ENCODE measurements at regions not wholly inside any gene's neighbourhood (a gene's known extent, or its start where the extent isn't known, plus 50 kb on each side); places are given as distances from the start of the nearest gene placed in this dataset.
"Not testable (repeated sequence)": the region's sequence is repeated elsewhere in the genome, so short reads cannot be mapped to it uniquely, and the experiment has no call there.

- DNase-seq: not testable (repeated sequence)
These were observed 71.5 kb downstream of the WSB1 start for GRCh38 chr17:27365329-27365945.

DNA sequence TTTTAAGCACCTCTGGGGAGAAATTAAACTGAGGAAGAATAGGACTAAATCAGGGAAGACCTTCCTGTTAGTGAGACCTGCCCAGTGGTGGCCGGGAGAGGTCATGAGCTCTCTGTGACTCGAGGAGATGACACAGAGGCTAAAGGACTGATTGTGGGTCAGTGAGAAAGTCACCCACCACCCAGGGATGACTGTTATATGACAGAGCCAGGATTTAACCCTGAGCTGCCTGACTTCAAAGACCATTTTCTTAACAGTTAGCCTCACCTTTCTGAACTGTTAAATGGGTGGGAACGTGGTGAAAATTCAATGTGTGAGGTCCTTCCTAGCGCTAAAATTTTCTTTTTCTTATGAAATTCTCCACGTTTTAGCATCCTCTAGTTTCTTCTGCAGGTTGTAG, 72.5 kb downstream of the WSB1 start:
- no peak for DNase-seq

GRCh38 chr17:27367121-27367981, 73.4 kb downstream of the WSB1 start:
- DNase-seq: no peak

DNA sequence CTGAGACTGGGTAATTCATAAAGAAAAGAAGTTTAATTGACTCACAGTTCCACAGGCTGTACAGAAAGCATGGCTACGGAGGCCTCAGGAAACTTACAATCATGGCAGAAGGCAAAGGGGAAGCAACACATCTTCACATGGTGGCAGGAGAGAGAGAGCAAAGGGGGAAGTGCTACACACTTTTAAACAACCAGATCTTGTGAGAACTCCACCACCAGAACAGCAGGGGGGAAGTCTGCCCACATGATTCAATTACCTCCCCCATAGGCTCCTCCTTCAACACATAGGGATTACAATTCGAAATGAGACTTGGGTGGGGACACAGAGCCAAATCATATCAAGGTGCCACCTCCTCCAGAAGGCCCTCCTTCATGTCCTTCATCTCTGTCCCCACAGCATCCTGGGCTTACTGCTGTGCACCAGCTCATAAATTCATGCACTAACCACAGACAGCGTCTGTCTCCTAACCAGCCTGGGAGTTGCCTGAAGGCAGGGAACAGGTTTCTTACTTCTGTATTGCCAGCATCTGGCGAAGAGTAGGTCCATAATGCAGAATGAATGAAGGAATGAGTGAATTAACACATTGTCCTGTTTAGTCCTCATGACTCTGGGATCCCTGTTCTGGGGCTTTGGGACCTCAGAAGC, 74.4 kb downstream of the WSB1 start:
- DNase-seq: no peak

DNA sequence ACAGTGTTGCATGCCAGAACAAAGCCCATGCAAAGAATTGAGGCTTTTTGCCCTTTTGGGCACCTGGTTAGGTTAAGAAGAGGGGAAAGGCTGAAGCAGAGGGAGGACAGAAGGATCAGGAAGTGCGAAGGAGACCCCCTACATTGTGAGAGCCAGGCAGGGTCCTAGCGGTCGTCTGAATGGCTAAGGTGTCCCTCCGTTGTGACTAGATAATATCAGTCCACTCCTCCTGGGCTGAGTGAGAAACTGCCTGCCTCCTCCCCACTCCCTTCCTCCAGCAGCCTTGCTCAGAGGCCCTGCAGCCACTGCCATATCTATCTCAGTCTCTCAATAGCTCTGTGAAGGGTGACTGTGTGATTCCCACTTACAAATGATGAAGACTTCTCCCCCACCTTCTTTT, 75.1 kb downstream of the WSB1 start:
- no peak for DNase-seq

DNA sequence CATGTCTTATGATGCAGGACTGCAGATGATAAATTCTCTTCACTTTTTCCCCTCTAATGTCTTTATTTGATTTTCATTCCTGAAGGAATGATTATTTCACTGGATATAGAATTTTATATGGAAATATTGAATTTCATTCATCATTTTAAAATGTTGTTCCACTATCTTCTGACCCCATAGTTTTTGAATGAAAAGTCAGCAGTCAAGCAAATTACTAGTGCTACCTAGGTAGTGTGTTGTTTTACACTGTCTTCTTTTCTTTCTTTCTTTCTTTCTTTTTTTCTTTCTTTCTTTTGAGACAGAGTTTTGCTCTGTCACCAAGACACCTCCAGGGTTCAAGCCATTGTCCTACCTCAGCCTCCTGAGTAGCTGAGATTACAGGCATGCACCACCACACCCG, 76.9 kb downstream of the WSB1 start:
- no peak for DNase-seq

GRCh38 chr17:27373695-27374094, 79.8 kb downstream of the WSB1 start:
- not testable (repeated sequence) for DNase-seq

- no peak for DNase-seq
These were observed 79.4 kb upstream of the KSR1 start for GRCh38 chr17:27376637-27377547.

- no peak for DNase-seq
These were observed 77.6 kb upstream of the KSR1 start for GRCh38 chr17:27378482-27379175.

DNA sequence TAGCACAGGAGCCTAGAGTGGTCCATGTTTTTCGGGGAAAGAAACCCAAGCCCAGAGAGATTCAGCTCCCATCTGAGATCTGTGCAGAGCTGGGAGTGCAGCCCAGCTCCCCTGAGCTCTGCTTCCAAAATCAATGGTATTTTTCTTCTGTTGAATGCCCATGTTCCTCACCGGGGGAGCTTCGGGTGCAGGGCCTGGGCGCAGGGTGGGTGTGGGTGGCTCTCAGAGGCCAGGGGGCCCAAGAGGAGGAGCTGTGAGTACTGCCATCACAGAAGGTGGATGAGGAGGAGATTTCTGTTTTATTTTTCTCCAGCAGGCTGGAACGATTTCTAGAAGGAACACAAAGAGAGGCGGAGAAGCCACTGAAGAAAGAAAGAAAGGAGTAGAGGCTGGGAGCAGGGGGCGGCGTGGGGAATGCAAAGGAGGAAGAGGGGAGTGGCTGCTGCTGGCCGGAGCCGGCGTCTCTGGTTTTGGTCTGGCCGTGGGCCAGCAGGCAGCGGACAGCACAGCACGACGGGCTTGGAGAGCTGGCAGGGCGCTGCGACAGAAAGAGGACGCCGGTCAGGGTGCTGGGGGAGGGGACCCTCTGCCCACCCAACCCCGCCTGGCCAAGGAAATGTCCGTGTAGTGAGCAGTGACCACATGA, 76.2 kb upstream of the KSR1 start:
- no peak for DNase-seq

- no peak for DNase-seq
These were observed 75.7 kb upstream of the KSR1 start for GRCh38 chr17:27380551-27380950.

GRCh38 chr17:27381007-27381501, 75.2 kb upstream of the KSR1 start:
- DNase-seq: peak; percentile 64 to 67

DNA sequence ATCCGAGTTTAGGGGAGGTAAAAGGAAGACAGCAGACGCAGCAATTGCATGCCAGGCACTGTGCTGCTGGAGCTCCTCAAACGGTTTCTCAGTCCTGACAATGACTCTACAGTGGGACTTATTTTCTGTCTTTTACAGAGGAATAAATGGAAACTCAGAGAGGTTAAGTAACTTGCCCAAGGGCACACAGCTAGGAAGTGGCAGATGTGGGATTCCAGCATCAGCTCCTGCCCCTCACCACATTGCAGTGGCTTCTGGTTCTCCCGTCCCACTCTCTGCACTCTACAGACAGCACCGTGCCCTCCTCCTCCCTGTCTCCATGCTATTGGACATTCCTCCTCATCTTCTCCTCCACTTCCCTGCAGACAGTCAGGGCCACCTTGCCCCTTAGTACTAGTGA, 74.2 kb upstream of the KSR1 start:
- DNase-seq: no peak

GRCh38 chr17:27384261-27384701, 72.0 kb upstream of the KSR1 start:
- DNase-seq: no peak

GRCh38 chr17:27384726-27385125, 71.5 kb upstream of the KSR1 start:
- DNase-seq: no peak

DNA sequence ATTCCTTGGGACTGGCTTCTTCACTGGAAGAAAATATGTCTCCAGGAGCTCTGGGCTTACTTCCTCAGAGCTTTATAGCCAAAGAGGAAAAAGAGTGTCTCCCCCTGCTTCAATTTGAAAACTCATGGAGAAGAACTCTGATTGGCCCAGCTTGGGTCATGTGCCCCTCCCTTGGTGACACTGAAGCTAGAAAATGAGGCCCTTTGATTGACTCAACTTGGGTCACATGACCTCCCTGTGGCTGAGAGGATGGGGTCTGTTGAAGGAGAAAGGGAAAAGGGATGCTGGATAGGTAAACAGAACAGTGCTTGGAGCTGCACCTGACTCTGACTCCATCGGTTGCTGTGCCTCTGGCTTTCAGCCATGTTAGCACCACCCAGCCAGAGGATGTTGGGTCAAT, 70.6 kb upstream of the KSR1 start:
- no peak for DNase-seq

DNA sequence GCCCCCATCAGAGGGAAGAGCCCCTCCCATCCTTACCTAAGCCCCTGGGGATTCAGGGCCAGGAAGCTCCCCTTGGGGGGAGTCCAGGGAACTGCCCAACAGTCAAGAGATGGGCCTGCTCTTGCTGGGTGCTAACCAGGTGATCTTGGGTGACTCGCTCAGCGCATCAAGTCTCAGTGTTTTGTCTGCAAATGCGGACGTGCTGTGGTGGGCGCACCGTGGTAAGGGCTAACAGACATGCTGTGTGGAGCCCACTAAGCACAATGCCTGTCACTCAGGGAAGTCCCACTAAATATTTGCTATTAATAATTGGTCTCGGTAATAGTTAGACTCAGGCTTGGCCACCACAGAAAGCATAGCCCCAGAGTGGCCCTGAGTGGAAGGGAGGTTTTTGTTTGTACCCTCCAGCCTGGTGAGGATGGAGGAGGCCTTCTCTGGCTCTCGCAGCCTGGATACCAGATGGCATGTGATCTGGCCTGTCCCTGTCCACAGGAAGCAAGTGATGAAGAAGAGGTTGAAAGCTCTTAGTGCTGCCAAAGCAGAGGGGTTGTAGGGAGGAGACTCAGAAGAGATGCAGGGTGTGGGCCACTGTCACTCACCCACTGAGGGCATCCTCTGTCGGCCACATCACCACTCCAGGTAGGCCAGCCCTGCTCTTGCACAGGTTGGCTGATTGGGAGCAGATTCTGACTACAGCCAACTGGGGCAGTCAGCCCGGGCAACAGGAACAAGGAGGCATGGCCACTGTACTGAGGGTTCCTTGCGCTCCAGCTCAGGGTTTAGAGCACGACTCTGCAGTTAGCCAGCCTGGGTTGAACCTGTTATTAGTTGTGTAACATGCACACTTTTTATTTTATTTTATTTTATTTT, 69.8 kb upstream of the KSR1 start:
- no peak for DNase-seq

- DNase-seq: no peak
These were observed 66.6 kb upstream of the KSR1 start for GRCh38 chr17:27389542-27390140.

DNA sequence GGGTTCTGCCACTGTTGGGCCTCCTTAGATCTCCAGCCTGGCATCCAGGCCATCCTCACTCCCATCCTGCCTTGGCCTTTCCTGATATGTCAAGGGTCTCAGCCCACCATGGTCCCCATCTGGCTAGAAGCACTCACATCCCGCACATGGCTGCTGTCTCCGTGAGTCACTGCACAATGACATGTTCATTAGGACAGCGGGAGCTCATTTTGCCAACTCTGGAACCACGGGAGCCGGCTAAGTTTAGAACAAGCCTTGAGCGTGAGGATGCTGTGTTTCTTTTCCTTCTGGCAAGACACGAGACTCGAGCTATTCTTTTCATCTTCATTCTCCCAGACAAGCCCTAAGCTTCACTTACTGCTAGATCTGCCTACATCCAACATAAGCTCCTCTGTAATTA, 65.7 kb upstream of the KSR1 start:
- no peak for DNase-seq

DNA sequence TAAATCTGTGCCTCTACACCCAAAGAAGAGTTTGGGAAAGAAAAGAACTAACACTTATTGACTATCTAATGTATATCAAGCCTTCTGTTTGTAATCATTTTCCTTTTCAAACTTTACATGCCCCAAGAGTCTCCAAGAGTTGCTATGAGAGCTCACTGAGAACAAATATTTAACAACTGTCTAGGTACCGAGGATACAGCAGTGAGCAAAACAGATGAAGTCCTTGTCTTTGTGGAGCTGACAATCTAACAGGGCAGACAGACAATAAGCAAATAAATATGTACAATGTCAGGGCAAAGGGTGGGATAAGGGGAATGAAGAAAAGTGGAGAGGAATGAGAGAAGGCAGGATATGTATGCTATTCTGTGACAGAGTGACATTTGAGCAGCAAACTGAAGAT, 64.8 kb upstream of the KSR1 start:
- no peak for DNase-seq

Data from activated CD4-positive, alpha-beta T cell treated with anti-CD3 and anti-CD28 coated beads, Interleukin-2, amount 50 U/mL, for 4 hours (primary cell).